SU-DHL-6 (cell line): ENCODE measurements at regions not wholly inside any gene's neighbourhood (a gene's known extent, or its start where the extent isn't known, plus 50 kb on each side); places are given as distances from the start of the nearest gene placed in this dataset.

Source experiments
- H2AFZ ChIP-seq: fragments of 200-600 bp; sonication (generic); 2 replicates; pipeline ENCODE4 v1.6.1; 2014; ENCODE audit warnings: low read depth, mild to moderate bottlenecking, moderate library complexity, mixed read lengths, antibody characterized with exemption, low read length; ENCODE audit not compliant: severe bottlenecking
- H3F3A ChIP-seq: fragments of 200-600 bp; shearing (Covaris generic); 2 replicates; pipeline ENCODE4 v1.6.0; 2016; ENCODE audit warnings: antibody characterized with exemption, mild to moderate bottlenecking; ENCODE audit not compliant: insufficient read depth
- H3K27ac ChIP-seq: fragments of 200-600 bp; sonication (generic); 2 replicates; pipeline ENCODE4 v1.5.1; 2016; ENCODE audit warnings: low read depth, mild to moderate bottlenecking, low read length, moderate library complexity, mixed read lengths
- H3K27me3 ChIP-seq: fragments of 200-600 bp; sonication (generic), shearing (Covaris generic); 2 replicates; pipeline ENCODE4 v1.6.0; 2014; ENCODE audit warnings: mild to moderate bottlenecking, low read length
- H3K36me3 ChIP-seq: fragments of 200-600 bp; sonication (generic); 2 replicates; pipeline ENCODE4 v1.6.1; 2014; ENCODE audit warnings: mild to moderate bottlenecking, low read length, mixed read lengths
- H3K4me2 ChIP-seq: fragments of 300-600, 200-600 bp; shearing (Covaris generic), sonication (generic); 2 replicates; pipeline ENCODE4 v1.6.0; 2014; ENCODE audit warnings: low read length, low read depth, mild to moderate bottlenecking; ENCODE audit not compliant: poor library complexity, severe bottlenecking
- H3K4me3 ChIP-seq: fragments of 200-600 bp; sonication (generic); 2 replicates; pipeline ENCODE4 v1.5.1; 2014; ENCODE audit warnings: antibody characterized with exemption, low read length, mild to moderate bottlenecking, mixed read lengths; ENCODE audit not compliant: insufficient read depth, poor library complexity, severe bottlenecking
- H3K79me2 ChIP-seq: fragments of 200-600 bp; sonication (generic); 2 replicates; pipeline ENCODE4 v1.6.1; 2014; ENCODE audit warnings: mild to moderate bottlenecking, low read length, moderate library complexity; ENCODE audit not compliant: insufficient read depth
- H3K9ac ChIP-seq: fragments of 200-600 bp; sonication (generic); 2 replicates; pipeline ENCODE4 v1.7.0; 2014; ENCODE audit warnings: mild to moderate bottlenecking, low read length
- H3K9me2 ChIP-seq: fragments of 200-600 bp; sonication (generic); replicated peaks from 2 replicates; pipeline ENCODE4 v1.6.1; 2014; ENCODE audit warnings: low read length; ENCODE audit not compliant: insufficient read depth
- H3K9me3 ChIP-seq: fragments of 200-600 bp; sonication (generic); 2 replicates; pipeline ENCODE4 v1.6.1; 2014; ENCODE audit warnings: low read length, mixed read lengths; ENCODE audit not compliant: insufficient read depth
- H4K20me1 ChIP-seq: fragments of 200-600 bp; sonication (generic); 2 replicates; pipeline ENCODE4 v1.6.1; 2014; ENCODE audit warnings: low read depth, mild to moderate bottlenecking, antibody characterized with exemption, low read length, moderate library complexity, mixed read lengths
- CTCF ChIP-seq: fragments of 200-600 bp; sonication (generic); IDR thresholded peaks from one replicate; pipeline ENCODE4 v1.5.1; 2017; ENCODE audit warnings: antibody characterized with exemption, mild to moderate bottlenecking, low read length, moderate library complexity; ENCODE audit not compliant: insufficient read depth, poor library complexity, severe bottlenecking
- EZH2phosphoT487 ChIP-seq: fragments of 200-600 bp; sonication (generic), shearing (Covaris generic); conservative IDR thresholded peaks from 2 replicates; pipeline ENCODE4 v1.6.1; 2018; ENCODE audit warnings: mild to moderate bottlenecking, antibody characterized with exemption, low read length, moderate library complexity, mixed read lengths

- Histone ChIP-seq H3F3A (no peaks in the 10 kb centered on the region), H3K27ac (no peak overlapping the region), H3K9me3 (no peaks in the 10 kb centered on the region), H3K27me3 (no peaks in the 10 kb centered on the region), H3K4me2 (no peak overlapping the region), H3K9me2 (no peaks in the 10 kb centered on the region), H3K4me3 (no peak overlapping the region), H3K79me2 (no peaks in the 10 kb centered on the region), H3K36me3 (no peaks in the 10 kb centered on the region), H4K20me1 (no peaks in the 10 kb centered on the region), H2AFZ (no peak overlapping the region), H3K9ac (no peak overlapping the region)
- TF ChIP-seq EZH2phosphoT487 (no peak), CTCF (no peak)
These were observed 183.0 kb downstream of the MREG start for GRCh38 chr2:215830304-215830703.

GRCh38 chr2:215829261-215829660 lies 184.1 kb downstream of the MREG start:
- Histone ChIP-seq H3K79me2 (no peaks in the 10 kb centered on the region), H3K4me3 (no peak overlapping the region), H3K27ac (no peak overlapping the region), H3K4me2 (no peak overlapping the region), H3K9me3 (no peaks in the 10 kb centered on the region), H3K9ac (no peak overlapping the region), H3K36me3 (no peaks in the 10 kb centered on the region), H2AFZ (no peak overlapping the region), H3K27me3 (no peaks in the 10 kb centered on the region), H3K9me2 (no peaks in the 10 kb centered on the region), H4K20me1 (no peaks in the 10 kb centered on the region), H3F3A (no peaks in the 10 kb centered on the region)
- TF ChIP-seq EZH2phosphoT487 = no peak
- no peak for TF ChIP-seq CTCF

DNA sequence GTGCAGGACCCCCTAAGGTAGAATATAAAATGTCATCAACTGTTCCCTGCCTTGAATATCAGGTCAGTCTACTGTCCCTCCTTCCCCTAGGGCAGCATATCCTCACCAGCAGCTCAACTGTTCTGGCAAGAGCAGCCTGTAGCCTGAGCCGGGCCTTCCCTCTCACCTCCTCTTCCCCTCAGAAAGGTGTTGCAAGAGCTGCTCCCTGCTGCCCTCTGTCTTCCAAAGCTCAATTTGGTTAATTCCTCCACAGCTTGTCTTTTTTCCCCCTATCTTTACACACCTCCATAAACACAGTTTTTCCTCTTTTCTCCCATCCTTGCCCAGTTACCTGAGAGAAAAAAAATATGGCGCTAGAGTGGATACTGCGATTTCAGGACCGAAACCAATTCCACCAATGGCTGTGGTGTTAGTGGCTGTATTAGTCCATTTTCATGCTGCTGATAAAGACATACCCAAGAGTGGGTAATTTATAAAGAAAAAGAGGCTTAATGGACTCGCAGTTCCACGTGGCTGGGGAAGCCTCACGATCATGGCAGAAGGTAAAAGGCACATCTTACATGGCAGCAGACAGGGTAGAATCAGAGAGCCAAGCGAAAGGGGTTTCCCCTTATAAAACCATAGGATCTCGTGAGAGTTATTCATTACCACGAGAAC lies 184.7 kb downstream of the MREG start:
- Histone ChIP-seq H2AFZ (no peak overlapping the region), H3K4me3 (no peak overlapping the region), H3K9ac (no peak overlapping the region), H3K36me3 (no peaks in the 10 kb centered on the region), H3K27ac (no peak overlapping the region), H3K9me2 (no peaks in the 10 kb centered on the region), H3K27me3 (no peaks in the 10 kb centered on the region), H3K9me3 (no peaks in the 10 kb centered on the region), H4K20me1 (no peaks in the 10 kb centered on the region), H3K4me2 (no peak overlapping the region), H3F3A (no peaks in the 10 kb centered on the region), H3K79me2 (no peaks in the 10 kb centered on the region)
- no peak for TF ChIP-seq EZH2phosphoT487
- peak; percentile 32 for TF ChIP-seq CTCF
